HG03108 (cell line): ENCODE measurements at regions not wholly inside any gene's neighbourhood (a gene's known extent, or its start where the extent isn't known, plus 50 kb on each side); places are given as distances from the start of the nearest gene placed in this dataset.

Experiments
- ATAC-seq: cut with Tn5 transposase; IDR thresholded peaks from one replicate; pipeline ENCODE4 v1.9.1; 2021; ENCODE audit warnings: moderate library complexity; ENCODE audit not compliant: unreplicated experiment

DNA sequence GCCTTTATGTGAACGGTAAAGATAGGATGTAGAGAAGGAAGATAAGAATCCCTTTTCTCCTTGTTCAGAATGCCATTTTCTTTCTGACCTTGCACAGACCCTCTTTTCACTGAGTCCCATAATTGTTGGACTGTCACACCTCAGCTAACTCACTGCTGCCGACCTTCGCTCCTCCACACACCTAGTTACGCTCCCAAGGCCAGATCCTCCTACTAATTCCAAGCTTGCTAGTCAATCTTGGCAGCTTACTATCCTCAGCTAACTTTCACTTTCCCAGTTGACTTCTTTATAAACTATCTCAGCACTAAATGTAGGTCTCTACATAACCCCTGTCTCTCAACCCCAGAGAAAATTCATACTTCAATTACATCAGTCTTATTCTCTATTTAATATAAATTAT lies 471.8 kb upstream of the PRMT6 start:
- ATAC-seq, result no peak

DNA sequence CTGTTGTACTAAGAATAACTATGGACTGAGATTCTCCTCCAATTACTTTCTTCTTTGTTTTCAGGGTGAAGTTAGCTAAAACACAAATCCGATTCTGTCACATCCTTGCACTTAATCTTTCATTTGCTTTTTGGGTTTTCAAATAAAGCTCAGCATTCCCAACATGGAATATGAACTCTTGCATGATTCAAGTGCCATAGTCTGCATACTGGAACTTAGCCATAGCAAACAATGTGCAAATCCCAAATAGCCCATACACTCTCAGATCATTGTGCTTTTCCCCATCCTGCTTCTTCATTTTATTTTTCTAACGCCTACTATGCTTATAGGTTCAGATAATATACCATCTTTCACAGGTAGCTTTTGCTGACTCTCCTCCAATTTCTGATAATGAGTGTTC lies 455.8 kb upstream of the PRMT6 start:
- no peak for ATAC-seq

DNA sequence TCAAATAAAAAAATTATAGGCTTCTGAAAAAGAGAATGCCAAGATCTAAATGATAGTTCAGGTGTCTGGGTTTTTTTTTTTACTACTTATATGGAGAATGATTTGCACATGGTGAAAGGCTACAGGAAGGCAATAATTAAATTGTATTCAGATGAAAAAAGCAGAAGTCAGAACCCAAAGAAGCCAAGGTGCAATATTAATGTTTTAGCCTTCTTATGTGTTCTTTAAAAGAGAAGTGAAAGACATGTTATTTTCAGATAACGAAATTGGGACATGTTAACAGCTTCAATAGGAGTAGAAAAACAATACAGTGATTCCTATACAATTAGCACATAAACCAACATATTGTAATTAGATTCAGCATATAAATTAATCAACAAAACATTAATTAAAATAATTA lies 452.9 kb upstream of the PRMT6 start:
- no peak for ATAC-seq

DNA sequence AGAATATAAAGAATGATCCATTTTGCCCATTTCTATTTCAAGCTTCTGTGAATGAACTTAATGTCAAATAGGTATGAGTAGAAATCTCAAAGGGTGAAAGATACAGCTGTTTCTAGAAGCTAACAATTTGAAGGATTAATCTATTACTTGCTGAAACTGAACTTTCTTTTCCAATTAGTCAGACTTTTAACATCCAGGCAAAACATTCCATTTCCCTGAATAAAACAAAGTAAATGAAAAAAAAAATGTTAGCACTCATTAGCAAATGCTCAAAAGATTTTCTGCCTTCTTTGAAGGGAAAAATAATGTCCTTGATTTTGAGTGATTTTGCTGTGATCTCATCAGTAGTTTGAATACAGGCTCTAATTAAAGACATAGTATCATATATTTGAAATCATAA lies 447.6 kb upstream of the PRMT6 start:
- ATAC-seq, result no peak

DNA sequence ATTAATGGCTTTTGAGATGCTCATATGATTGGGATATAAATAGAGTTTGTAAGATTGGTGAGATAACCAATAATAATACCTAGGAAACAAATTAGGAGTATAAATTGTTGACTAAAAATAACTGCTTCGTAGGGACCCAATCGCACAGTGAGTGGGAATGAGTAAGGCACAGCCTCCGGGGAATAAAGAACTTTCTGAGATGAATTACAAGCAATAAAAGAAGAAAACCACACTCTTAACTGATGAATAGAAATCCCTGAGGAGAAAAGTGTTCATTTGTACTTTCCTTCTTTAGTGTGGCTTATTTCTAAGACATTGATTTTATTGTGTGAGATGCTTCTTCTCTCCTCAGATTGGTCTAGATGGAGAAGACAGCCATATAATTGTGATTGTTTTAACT lies 443.4 kb upstream of the PRMT6 start:
- no peak for ATAC-seq

DNA sequence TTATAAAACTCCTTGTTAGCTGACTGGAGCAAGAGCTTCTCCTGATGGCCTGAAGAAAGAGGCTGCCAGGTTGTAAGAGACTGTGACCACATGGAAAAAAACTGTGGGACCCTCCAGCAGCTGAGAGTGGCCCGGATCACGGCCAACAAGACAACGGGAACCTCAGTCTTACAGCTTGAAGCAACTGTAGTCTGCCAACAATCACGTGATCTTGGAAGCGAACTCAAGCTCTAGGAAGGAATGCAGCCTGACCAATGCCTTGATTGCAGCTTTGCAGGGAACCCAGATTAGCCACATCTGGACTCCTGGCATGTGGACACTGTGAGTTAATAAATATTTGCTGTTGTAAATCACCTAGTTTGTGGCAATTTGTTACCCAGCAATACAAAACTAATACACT lies 442.6 kb upstream of the PRMT6 start:
- ATAC-seq, result no peak

DNA sequence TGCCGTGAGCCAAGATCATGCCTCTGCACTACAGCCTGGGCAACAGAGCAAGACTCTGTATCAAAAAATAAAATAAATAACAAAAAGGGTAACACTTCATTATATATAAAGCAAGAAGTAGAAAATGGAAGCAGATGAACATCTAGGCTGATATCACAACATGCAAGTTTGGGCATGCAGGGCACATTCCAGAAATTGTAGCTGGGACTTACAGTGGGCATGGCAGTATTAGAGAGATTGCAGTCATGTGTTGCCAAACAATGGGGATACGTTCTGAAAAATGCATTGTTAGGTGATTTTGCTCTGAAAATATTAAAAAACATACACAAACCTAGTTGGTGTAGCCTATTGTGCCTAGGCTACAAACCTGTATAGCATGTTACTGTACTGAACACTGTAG lies 441.0 kb upstream of the PRMT6 start:
- ATAC-seq, result no peak

DNA sequence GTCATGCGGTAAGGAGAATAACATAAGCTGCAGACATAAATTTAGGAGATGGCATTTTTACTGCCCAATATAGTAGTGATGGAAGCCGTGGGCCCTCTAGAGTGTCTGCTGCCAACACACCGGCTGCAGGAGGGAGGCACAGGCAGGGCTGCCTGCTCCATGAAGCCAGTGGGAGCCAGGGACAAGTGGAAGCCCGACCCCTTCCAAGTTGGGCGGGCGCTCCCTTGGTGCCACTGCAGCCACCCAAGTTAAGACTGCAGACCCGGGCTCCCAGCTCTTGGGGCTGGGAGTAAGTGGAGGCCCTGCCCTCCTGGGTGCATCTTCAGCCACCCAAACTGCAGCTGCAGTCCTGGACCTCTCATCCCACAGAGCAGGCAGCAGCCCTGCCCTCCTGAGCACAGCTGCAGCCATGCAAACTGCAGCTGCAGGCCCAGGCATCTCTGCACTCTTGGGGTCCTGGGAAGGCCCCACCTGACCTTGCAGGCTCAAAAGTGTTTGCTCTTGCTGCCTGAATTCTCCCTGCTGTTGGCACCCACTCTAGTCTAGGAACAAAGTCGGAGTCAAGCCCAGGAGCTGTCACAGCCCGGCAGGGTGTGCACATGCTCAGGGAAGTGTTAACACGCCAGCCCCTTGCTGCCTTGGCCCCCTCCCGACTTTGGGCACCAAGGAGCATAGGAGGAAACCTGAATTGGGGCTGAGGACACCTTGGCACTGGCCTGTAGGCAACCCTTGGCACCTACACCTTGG lies 437.2 kb upstream of the PRMT6 start:
- ATAC-seq, result no peak

DNA sequence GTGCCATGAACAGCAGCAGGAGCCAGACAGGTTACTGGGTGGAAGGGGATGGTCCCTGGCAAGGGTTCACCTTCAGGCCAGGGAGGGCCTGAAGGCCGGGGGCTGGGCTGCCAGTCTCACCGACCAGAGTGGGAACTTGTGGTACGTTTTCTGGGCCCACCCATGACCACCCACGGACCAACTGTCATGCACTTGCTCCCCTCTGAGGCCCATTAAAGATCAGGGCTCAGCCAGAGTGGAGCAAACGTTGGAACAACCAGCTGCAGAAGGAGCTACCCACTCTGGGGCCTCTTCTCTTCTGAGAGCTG lies 436.7 kb upstream of the PRMT6 start:
- no peak for ATAC-seq

DNA sequence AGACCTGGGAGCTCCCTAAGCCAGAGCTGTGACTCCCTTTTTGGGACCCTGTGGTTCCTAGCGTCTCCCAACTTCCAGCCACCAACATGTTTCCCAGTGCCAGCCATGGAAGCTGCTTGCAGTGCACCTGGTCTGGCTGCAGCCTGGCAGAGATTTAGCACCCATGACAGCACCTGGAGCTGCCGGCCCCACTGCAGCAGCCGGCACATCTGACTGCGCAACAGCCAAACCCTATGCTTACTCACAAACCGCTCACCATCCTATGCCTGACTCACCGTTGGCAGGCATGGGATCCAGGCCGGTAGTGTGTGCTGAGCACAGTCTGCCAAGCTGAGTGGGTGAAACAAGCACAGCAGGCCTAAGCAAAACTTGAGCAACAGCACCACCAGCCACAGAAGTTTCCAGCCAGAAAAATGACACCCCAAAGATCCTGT lies 435.9 kb upstream of the PRMT6 start:
- no peak for ATAC-seq

DNA sequence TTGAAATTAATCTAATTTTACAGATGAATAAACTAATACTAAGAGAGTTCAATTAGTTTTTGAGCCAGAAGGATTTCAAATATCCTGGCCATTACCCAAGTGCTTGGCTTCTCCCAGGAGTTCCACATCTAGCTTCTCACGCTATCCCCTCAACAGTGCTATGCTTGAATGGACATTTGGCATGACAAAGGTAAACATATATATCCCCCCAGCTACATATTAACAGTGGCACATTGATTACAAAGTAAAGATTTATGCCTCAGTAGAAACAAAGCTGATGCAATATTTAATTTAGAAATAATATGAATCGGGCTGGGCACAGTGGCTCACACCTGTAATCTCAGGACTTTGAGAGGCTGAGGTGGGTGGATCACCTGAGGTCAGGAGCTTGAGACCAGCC lies 434.6 kb upstream of the PRMT6 start:
- ATAC-seq, result no peak

DNA sequence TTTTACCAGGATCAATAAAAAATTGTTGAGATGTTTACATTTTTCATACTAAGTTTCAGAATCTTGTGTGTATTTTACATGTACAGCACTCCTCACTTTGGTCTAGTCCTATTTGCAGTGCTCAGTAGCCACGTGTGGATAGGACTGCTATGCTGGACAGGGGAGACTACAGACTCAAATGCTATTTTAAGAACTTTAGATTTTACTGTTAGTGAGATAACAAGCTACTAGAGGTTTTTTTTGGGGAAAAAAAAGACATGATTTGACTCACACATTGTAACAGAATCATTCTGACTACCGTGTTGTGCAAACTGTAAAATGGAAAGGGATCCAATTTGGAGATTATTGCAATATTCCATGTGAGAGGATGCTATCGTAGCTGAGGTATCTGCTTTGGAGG lies 418.9 kb upstream of the PRMT6 start:
- no peak for ATAC-seq

DNA sequence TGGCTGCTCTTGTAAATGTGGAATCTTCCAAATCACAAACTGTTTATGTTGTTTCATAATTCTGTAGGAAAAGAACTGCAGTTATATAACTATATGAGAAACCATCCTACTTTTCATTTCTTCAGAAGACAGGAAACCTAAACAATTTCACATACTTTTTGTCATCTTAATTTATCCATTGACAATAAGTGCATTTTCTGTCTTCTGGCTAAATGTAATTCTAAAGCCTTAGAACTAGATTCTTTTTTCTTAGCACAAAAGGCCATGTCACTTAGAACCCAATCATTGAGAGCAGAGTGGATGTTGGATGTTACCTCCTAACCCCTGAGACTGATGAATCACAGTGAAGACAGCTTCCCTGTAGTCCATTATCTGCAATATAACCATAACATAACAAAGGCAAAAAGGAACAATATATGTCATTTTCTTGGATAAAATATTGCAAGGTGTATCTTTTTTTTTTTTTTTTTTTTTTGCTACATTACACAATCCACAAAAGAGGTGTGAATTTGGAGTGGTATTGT lies 410.2 kb upstream of the PRMT6 start:
- no peak for ATAC-seq

DNA sequence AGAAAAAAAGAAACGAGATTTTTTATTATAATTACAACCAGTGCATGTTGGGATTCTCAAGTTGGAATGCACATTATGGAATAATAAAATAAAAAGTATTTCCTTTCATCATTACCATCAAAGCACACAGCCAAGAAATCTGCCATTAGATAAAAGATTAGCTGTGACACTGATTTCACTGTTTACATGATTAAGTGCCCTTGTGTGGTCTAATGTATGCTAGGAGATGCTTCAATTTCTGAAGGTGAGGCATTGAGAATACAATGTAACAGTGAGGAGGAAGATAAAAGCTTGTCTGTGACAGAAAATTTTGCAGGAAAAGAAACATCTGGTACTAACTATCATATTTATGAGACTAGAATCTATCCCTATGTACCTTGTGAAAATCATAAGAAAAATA lies 409.7 kb upstream of the PRMT6 start:
- no peak for ATAC-seq

DNA sequence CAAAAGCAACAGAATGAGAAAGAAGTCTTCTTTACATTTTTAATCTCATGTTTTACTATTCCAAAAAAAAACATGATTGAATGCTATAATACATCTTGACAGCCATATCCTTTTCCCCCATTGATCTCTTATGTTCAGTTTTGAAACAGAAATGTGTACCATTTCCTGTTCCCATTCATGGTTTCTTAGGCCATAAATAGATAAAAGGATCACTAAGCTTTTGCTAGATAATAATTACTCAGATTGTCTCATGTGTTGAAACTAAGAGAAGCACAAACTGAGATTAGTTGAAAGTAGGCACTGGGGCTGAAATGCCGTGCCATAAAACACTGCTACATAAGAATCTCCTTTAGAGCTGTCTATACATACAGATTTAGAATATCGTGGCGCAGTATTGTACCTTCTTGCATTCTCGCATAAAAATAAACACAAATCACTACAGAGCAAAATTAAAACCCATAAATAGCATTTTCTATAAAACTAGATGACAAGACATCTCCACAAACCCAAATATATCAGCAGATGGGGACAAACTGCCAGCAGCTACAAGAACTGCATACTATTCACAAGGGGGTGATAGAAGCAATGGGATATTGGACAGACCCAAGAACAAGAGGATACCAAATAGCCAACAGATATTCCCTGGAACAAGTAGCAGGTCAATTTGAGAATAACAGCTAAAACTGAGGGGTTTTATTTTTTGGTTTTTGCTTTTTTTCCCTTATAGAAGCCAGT lies 405.3 kb upstream of the PRMT6 start:
- no peak for ATAC-seq

DNA sequence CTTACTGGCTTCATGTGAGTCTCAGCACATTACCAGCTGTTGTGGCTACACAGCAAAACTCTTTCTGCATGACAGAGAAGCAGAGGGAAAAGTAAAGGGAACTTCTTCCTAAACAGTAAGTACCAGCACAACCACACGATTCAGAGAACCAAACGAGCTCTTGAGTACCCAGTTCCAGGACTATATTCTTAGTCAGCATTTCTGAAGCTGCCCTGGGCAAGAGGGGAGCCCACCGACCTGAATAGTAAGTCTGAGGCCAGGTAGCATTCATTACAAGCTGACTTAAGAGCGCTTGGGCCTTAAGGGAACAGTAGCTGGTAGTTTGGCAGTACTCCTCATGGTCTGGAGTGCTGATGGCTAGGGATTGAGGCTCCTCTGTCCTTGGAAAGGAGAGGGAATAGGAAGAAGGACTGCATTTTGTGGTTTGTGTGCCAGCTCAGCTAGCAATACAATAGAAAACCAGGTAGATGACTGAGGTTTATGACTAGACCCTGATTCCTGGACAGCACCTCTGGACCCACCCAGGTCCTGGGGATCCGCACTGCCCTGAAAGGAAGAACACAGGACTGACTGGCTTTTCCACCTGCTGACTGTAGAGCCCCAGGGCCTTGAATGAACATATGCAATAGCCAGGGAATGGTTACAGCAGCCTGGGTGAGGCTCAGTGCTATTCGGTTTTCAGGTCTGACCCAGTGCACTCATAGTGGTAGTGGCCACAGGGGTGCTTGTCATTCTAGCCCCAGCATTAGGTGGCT lies 396.8 kb upstream of the PRMT6 start:
- no peak for ATAC-seq

DNA sequence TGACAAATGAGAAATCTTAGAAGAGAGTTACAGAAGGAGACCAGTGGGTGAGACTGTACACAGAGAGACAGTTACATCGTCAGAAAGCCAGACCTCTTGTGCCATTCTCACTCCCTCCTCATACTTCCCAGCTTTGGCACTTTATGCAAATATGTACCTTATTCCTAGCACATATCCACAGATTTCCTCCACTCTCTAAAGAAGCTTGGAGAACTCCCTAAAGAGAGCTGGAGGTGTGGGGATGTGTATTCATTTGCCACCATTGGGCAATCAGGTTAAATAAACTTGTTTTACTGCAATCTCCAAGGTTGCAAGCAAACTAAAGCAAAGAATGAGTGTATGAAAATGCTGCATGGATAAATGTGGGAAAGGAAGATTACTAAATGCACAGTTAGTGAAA lies 380.9 kb upstream of the PRMT6 start:
- no peak for ATAC-seq

DNA sequence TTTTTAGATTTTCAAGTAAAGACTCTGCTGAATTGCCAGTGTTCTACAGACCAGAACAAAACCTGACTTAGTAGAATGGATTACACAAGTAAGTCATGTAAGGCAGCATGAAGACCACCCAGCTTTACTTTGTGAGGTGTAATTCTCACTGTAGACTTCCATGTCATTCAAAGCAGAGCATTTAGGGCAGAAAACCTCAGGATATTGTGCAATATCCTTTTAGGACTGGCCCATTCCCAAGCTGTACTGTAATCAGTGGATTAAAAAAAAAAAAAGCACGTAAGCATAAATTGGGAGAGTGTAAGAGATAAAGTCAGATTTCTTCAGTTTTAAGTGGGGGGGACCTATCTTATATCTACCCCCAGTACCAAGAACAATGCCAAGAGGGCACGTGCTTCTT lies 380.5 kb upstream of the PRMT6 start:
- ATAC-seq, result no peak

DNA sequence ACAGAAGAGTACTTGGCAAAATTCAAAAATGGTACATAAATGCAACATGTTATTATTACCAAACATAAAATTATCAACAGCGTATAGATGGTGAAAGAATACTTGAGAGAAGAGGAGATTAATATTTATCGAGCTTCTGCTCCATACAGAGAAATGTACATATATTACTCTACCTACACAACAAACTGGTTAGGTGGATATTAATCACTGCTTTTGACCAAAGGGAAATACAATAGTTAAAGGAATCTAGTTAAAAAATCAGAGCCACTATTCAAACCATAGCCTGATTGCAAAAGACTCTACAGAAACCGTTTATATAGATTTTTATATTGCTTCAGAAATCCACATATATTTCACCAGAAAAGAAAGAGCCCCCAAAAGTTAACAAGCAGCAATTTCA lies 379.3 kb upstream of the PRMT6 start:
- ATAC-seq, result no peak

DNA sequence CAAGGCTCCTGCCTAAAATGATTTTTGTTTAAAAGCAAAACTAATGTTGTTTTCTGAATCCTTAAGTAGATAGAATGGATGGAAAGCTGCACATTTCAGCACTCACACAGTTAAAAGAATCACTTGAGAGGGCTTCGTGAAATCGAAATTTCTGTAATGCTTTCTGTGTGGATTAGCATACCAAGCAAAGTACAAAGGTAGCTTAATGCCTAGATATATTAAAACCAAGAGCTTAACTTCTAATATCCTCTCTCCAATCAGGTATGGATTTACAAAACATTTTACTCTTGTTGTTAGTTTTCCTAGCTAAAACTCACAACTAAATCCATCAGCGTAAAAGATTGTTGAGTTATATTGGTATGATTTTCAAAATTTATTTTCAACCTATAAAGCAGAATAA lies 378.8 kb upstream of the PRMT6 start:
- ATAC-seq, result no peak

DNA sequence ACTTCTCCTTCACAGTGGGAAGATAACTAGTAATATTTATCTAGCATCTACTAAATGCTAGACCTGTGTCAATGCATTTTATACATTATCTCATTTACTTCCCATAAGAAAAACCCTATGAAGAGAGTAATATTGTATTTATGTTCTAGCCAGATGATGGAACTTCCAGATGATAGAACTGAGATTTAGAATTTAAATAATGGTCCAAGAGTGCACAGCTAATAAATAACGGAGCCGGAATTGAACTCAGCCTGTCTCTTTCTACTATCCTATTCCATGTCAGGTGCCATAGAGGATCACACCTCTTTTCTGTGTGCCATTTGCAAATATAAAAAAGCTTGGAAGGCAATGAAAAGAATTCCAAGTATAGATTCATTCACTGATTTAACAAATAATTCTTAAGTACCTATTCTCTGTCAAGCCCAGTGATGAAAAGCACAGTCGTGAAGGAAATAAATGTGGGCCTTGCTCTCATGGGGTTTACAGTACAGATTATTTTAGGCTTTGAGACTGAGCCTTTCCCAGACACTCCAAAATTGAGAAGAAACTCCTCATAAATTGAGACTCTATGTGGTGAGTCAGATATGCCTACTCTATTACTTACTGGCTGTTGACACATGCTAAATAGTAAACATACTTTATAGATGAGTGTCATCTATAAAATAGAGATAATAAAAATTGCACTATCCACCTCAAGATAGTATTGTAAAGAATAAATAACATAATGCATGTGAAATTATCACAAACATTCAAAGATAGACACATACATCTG lies 378.0 kb upstream of the PRMT6 start:
- ATAC-seq, result no peak
